Gastrocnemius medialis (tissue), 4 donors: ENCODE measurements at regions not wholly inside any gene's neighbourhood (a gene's known extent, or its start where the extent isn't known, plus 50 kb on each side); places are given as distances from the start of the nearest gene placed in this dataset.

Experiments
- ATAC-seq, 2 donors: fragments of 150-250 bp; one replicate each; pipeline ENCODE4 v1.9.1; 2016
- DNase-seq, 2 donors: peaks; one replicate each; pipeline ENCODE4 v3.0.0-alpha.2; 2019
- H3K27ac ChIP-seq, 4 donors: fragments of 200-600 bp; sonication (generic); 1 replicate in 1 of 4; 2 replicates in 3 of 4; pipeline ENCODE4 v1.5.1; 2016 to 2018; ENCODE audit warnings: mild to moderate bottlenecking in 2 of 4, moderate library complexity in 1 of 4
- H3K27me3 ChIP-seq, 3 donors: fragments of 200-600 bp; sonication (generic) in 2 of 3; 1 replicate in 1 of 3; 2 replicates in 2 of 3; pipeline versions ENCODE4 v1.5.1 to v1.6.0; 2016 to 2019; ENCODE audit warnings: mild to moderate bottlenecking in 1 of 3, moderate library complexity in 1 of 3
- H3K36me3 ChIP-seq, 2 donors: fragments of 200-600 bp; sonication (generic) in 1 of 2; one replicate each; pipeline ENCODE4 v1.5.1; 2017 to 2018
- H3K4me1 ChIP-seq, 2 donors: fragments of 200-600 bp; sonication (generic) in 1 of 2; one replicate each; pipeline ENCODE4 v1.5.1; 2016 to 2017; ENCODE audit warnings: mild to moderate bottlenecking in 2 of 2
- H3K4me3 ChIP-seq, 4 donors: fragments of 200-600 bp; sonication (generic) in 3 of 4; 1 replicate in 1 of 4; 2 replicates in 3 of 4; pipeline ENCODE4 v1.5.1; 2016 to 2019; ENCODE audit warnings: mild to moderate bottlenecking in 2 of 4
- H3K9me3 ChIP-seq, 3 donors: fragments of 200-600 bp; sonication (generic) in 2 of 3; 1 replicate in 1 of 3; 2 replicates in 2 of 3; pipeline ENCODE4 v1.5.1; 2016 to 2019
- POLR2A ChIP-seq, 2 donors: fragments of 450-650 bp; IDR thresholded peaks; one replicate each; pipeline ENCODE4 v1.6.1; 2017; ENCODE audit warnings: antibody characterized with exemption in 2 of 2, mild to moderate bottlenecking in 2 of 2, moderate library complexity in 2 of 2
- in situ Hi-C, 4 donors: fragments of 200-750 bp; cut with MboI; loops; one replicate each; pipeline versions ENCODE4 v1.15.0 to v1.8.0; 2017; ENCODE audit warnings: low sequenced_read_pairs in 4 of 4
- intact Hi-C: fragments of 100-400 bp; cut with DNase I; formaldehyde crosslinking; loops from one replicate; pipeline ENCODE4 v1.15.1; 2023; ENCODE audit warnings: low total_unique reads
- TF ChIP-seq, protein P1 (sequence below), 5 experiments: fragments of 450-650 bp in 3 of 5; fragments of 200-600 bp in 2 of 5; sonication (generic) in 2 of 5; IDR thresholded peaks in 4 of 5; conservative IDR thresholded peaks in 1 of 5; 1 replicate in 4 of 5; 2 replicates in 1 of 5; pipeline ENCODE4 v1.5.1; 2016 to 2019; ENCODE audit warnings: antibody characterized with exemption in 5 of 5, mild to moderate bottlenecking in 3 of 5, moderate library complexity in 3 of 5

DNA sequence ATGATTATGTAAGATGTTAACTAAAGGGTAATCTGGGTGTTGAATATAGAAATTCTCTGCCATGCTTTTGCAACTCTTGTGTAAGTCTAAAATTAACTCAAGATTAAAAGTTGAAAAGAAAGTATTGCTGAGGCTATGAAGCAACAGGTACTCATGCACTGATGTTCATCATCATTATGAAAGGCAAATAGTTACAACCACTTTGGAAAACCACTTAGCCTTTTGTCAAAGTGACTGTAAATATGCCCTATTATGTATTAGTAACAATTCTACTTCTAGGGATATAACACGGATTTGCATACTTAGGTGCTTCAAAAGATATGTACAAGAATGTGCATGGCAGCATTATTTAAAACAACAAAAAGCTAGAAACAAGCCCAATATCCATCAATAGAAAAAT is 227.8 kb upstream of the CXXC4 start:
- DNase-seq = no peak
- ATAC-seq = no peak
- TF ChIP-seq, protein P1, sequence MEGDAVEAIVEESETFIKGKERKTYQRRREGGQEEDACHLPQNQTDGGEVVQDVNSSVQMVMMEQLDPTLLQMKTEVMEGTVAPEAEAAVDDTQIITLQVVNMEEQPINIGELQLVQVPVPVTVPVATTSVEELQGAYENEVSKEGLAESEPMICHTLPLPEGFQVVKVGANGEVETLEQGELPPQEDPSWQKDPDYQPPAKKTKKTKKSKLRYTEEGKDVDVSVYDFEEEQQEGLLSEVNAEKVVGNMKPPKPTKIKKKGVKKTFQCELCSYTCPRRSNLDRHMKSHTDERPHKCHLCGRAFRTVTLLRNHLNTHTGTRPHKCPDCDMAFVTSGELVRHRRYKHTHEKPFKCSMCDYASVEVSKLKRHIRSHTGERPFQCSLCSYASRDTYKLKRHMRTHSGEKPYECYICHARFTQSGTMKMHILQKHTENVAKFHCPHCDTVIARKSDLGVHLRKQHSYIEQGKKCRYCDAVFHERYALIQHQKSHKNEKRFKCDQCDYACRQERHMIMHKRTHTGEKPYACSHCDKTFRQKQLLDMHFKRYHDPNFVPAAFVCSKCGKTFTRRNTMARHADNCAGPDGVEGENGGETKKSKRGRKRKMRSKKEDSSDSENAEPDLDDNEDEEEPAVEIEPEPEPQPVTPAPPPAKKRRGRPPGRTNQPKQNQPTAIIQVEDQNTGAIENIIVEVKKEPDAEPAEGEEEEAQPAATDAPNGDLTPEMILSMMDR (IDR thresholded peaks at IDR 0.05 in 4 of 5, conservative IDR thresholded peaks at IDR 0.05 in 1 of 5) = no peak
- no peak for TF ChIP-seq POLR2A (IDR thresholded peaks at IDR 0.05)
- Histone ChIP-seq H3K36me3 (no peaks in the 10 kb centered on the region), H3K9me3 (no peaks in the 10 kb centered on the region), H3K4me3 (no peak overlapping the region), H3K27me3 (no peaks in the 10 kb centered on the region), H3K27ac (no peak overlapping the region), H3K4me1 (no peaks in the 10 kb centered on the region)
- intact Hi-C loops = no loop called here
- in situ Hi-C loops = no loop called here

DNA sequence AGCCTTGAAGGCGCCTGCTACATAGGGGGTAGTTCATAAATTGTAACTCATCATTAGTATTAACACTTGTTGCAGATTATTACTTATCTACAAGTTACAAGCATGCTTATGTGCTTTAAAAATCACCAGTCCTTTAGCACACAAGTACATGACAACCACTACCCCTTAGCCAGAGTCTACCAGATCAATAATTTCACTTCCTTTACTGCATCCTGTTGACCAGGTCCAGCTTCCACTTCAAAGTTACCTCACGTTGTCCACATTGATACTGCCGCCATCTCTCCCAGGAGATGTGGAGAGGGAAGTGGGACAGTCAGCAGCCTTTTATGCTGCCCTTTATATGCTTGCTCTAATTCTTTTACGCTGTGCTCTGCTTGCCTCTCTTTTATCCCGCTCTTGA is 231.3 kb upstream of the CXXC4 start:
- Histone ChIP-seq H3K27ac (no peak overlapping the region), H3K4me3 (no peak overlapping the region), H3K27me3 (no peaks in the 10 kb centered on the region), H3K4me1 (no peaks in the 10 kb centered on the region), H3K9me3 (no peaks in the 10 kb centered on the region), H3K36me3 (no peaks in the 10 kb centered on the region)
- DNase-seq (no peak), ATAC-seq (no peak)
- intact Hi-C loops = no loop called here
- TF ChIP-seq POLR2A (IDR thresholded peaks at IDR 0.05) = no peak
- TF ChIP-seq, protein P1 (IDR thresholded peaks at IDR 0.05 in 4 of 5, conservative IDR thresholded peaks at IDR 0.05 in 1 of 5) = no peak
- in situ Hi-C loops = no loop called here

DNA sequence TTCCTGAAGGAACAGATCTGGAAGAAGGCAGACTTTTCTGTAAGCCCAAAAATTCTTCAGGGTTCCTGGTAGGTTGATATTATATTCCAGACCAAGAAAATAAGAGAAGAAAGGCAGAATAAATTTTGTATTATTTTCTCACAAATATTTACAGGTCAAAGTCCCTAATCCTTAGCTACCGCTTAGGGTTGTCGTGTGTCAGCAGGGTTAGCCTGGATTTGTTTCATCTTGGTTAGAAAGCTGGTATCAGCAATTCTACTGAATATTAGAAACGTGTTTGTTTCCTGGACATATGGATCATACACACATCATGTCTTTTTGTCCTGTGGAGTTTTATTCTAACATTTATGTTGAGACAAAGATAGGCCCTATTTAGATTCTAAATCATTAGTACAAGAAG is 232.9 kb upstream of the CXXC4 start:
- H3K9me3 ChIP-seq = no peaks in the 10 kb centered on the region
- TF ChIP-seq, protein P1 (IDR thresholded peaks at IDR 0.05 in 4 of 5, conservative IDR thresholded peaks at IDR 0.05 in 1 of 5) = no peak
- TF ChIP-seq POLR2A (IDR thresholded peaks at IDR 0.05) = no peak
- H3K4me3 ChIP-seq = no peak overlapping the region
- H3K27me3 ChIP-seq = no peaks in the 10 kb centered on the region
- no peak for DNase-seq
- intact Hi-C loops = no loop called here
- no peaks in the 10 kb centered on the region for H3K36me3 ChIP-seq
- peaks cover 0 to 3% of the 10 kb centered on the region in 2 donors for H3K4me1 ChIP-seq
- in situ Hi-C loops = no loop called here
- no peak overlapping the region for H3K27ac ChIP-seq
- ATAC-seq = no peak

GRCh38 chr4:104728380-104729122 is 233.9 kb upstream of the CXXC4 start:
- no peak for ATAC-seq
- H3K4me3 ChIP-seq = no peak overlapping the region
- H3K36me3 ChIP-seq = no peaks in the 10 kb centered on the region
- no peak overlapping the region for H3K27ac ChIP-seq
- H3K4me1 ChIP-seq = peaks cover 0 to 6% of the 10 kb centered on the region in 2 donors
- no peaks in the 10 kb centered on the region for H3K9me3 ChIP-seq
- no peak for DNase-seq
- TF ChIP-seq, protein P1 (IDR thresholded peaks at IDR 0.05 in 4 of 5, conservative IDR thresholded peaks at IDR 0.05 in 1 of 5) = no peak
- TF ChIP-seq POLR2A (IDR thresholded peaks at IDR 0.05) = no peak
- H3K27me3 ChIP-seq = no peaks in the 10 kb centered on the region
- in situ Hi-C loops (no loop called here), intact Hi-C loops (no loop called here)

- no peaks in the 10 kb centered on the region for H3K9me3 ChIP-seq
- no peak overlapping the region for H3K4me3 ChIP-seq
- DNase-seq (no peak), ATAC-seq (no peak)
- H3K4me1 ChIP-seq = peaks cover 4 to 6% of the 10 kb centered on the region in 2 donors
- TF ChIP-seq, protein P1 (IDR thresholded peaks at IDR 0.05 in 4 of 5, conservative IDR thresholded peaks at IDR 0.05 in 1 of 5) = no peak
- TF ChIP-seq POLR2A (IDR thresholded peaks at IDR 0.05) = no peak
- no peak overlapping the region for H3K27ac ChIP-seq
- intact Hi-C loops = no loop called here
- in situ Hi-C loops = no loop called here
- no peaks in the 10 kb centered on the region for H3K36me3 ChIP-seq
- no peaks in the 10 kb centered on the region for H3K27me3 ChIP-seq
These were observed 238.1 kb upstream of the CXXC4 start for GRCh38 chr4:104732766-104733165.
